OCI-LY7 (cell line): ENCODE measurements at regions not wholly inside any gene's neighbourhood (a gene's known extent, or its start where the extent isn't known, plus 50 kb on each side); places are given as distances from the start of the nearest gene placed in this dataset.
"Not testable (repeated sequence)": the region's sequence is repeated elsewhere in the genome, so short reads cannot be mapped to it uniquely, and the experiment has no call there.

ENCODE experiments used
- EZH2phosphoT487 ChIP-seq: fragments of 200-600 bp; sonication (generic); IDR thresholded peaks from 2 replicates; pipeline ENCODE4 v1.6.1; 2018; ENCODE audit warnings: low read depth, borderline replicate concordance, mild to moderate bottlenecking, mixed run types, antibody characterized with exemption, low read length, moderate library complexity, mixed read lengths
- TF ChIP-seq, protein P1 (sequence below): fragments of 200-600 bp; sonication (generic); conservative IDR thresholded peaks from 2 replicates; pipeline ENCODE4 v1.5.1; 2014; ENCODE audit warnings: mild to moderate bottlenecking, antibody characterized with exemption, low read length, moderate library complexity, mixed read lengths

DNA sequence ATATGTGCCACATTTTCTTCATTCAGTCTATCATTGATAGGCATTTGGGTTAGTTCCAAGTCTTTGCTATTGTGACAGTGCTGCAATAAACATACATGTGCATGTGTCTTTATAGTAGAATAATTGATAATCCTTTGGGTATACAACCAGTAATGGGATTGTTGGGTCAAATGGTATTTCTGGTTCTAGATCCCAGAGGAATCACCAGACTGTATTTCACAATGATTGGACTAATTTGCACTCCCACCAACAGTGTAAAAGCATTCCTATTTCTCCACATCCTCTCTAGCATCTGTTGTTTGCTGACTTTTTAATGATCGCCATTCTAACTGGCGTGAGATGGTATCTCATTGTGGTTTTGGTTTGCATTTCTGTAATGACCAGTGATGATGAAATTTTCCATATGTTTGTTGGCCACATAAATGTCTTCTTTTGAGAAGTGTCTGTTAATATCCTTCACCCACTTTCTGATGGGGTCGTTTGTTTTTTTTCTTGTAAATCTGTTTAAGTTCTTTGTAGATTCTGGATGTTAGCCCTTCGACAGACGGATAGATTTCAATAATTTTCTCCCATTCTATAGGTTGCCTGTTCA is 801.3 kb upstream of the ADAMTS5 start:
- TF ChIP-seq, protein P1, sequence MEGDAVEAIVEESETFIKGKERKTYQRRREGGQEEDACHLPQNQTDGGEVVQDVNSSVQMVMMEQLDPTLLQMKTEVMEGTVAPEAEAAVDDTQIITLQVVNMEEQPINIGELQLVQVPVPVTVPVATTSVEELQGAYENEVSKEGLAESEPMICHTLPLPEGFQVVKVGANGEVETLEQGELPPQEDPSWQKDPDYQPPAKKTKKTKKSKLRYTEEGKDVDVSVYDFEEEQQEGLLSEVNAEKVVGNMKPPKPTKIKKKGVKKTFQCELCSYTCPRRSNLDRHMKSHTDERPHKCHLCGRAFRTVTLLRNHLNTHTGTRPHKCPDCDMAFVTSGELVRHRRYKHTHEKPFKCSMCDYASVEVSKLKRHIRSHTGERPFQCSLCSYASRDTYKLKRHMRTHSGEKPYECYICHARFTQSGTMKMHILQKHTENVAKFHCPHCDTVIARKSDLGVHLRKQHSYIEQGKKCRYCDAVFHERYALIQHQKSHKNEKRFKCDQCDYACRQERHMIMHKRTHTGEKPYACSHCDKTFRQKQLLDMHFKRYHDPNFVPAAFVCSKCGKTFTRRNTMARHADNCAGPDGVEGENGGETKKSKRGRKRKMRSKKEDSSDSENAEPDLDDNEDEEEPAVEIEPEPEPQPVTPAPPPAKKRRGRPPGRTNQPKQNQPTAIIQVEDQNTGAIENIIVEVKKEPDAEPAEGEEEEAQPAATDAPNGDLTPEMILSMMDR = not testable (repeated sequence)
- TF ChIP-seq EZH2phosphoT487 = not testable (repeated sequence)
